Activated T-cell treated with anti-CD3 and anti-CD28 coated beads for 48 hours (primary cell): ENCODE measurements at regions not wholly inside any gene's neighbourhood (a gene's known extent, or its start where the extent isn't known, plus 50 kb on each side); places are given as distances from the start of the nearest gene placed in this dataset.

ENCODE experiments used
- DNase-seq: peaks from one replicate; pipeline ENCODE4 v3.0.0-alpha.2; 2020; ENCODE audit warnings: low read depth

DNA sequence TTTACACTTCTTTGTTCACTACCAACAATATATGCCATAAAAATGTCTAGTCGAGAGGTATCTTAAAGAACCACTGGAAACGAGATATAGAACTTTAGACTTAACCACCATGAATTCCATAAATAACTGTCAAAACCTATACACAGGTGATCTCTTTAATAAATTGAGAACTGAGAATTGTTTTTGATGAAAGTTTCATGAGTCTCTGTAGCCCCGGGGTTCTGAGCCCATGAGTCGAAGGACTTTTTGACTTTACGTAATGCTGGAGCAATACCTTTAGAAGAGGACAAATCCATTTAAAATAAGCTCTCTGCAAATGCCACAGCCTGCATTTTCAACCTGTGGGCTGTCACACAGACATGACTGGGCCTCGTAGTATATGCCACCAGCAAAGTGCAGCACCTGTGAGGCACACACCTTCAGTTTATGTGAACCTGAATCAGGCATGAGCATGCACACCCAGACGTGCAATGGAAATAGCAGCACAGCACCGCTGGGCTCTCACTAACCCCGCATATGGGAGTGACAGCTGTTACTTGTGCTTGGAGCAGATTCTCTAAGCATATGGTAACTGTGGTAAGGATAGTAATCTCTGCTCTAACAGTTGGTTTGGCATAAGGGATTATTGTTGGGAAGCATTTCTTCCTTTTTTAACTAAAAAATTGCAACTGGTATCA, 383.2 kb downstream of the SOCS6 start:
- DNase-seq: no peak

DNA sequence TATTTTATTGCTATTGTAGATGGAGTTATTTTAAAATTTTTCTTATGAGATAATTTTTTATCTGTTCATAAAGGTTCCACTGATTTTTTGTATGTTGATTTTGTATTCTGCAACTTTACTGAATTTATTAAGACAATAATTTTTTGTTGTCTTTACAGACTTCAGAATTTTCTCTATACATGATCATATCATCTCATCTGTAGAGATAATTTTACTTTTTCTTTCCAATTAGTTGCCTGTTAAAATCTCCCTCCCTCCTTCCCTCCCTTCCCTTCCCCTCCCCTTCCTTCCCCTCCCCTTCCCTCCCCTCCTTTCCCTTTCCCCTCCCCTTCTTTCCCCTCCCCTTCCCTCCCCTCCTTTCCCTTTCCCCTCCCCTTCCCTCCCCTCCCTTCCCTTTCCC, 378.1 kb downstream of the SOCS6 start:
- no peak for DNase-seq

DNA sequence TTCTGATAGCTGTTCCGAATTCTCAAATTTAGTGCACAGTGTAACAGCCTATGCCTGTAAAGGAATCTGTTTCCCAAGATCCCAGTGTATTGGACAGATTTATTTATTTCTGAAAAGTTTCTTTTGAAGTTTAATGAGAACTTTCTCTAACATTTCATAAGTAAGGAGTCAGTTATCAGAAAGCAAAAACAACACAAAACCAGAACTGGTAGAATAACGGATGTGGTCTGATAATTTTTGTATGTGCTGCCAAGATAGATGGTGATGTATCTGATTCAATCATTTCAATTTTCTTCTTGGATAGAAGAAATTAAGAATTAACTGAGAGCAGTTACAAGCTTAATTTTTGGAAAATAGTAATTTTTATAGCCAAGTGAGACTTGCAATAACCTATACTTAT, 374.3 kb downstream of the SOCS6 start:
- no peak for DNase-seq

DNA sequence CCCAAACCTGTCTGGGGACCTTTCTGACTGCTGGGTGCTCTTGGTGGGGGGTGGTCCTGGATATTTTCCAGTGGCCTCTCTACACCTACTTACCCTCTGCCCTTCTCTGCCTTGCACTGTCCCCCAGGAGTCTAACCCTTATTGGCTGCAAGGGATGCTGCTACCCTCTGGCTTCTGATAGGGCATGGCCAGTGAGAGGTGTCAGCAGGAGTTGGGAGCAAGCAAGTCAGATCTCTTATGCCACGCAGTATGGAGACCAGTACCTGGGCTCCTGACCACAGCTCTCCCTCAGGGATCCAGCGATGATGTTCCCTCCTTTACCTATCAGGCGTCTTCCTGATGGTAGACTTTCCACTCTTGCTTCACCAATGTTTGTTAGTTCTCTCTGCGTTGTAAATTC, 373.7 kb downstream of the SOCS6 start:
- DNase-seq: no peak

DNA sequence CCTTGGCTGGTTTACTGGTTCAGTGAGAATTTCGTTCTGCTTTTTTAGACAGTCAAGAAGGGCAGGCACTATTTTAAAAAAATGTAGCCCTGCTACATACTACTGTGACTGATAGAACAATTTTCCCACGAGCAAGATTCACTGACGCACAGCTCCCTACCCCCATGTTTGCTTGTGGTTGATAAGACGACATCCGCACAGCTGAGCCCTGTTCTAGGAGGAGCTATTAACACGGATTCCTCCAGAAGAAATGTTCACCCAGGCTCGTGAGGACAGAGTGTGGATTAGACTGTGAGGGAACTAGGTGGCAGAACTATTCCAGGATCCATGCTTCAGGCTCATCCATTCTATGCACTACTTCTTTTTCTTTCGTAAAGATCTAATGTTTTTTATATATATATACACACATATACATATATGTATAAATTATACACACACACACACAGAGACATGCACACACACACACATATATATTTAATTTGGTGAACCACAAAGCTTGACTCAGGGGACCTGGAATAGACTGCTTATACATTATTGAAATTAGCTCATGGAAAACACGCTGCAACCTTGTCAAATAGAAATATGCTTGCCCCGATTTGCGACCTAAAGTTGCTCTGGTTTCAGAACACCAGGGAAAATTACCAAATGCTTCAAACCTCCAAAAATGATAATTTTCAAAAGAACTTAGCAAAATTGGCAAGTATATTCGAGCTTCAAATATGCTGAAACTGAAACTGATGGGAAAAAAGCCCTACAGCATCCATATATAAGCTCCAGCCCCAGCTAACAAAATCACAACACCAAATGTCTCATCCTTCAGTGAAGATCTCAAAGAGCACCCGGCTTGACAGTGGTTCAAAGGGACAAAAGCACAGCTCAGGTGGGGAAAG, 370.4 kb downstream of the SOCS6 start:
- DNase-seq: no peak

DNA sequence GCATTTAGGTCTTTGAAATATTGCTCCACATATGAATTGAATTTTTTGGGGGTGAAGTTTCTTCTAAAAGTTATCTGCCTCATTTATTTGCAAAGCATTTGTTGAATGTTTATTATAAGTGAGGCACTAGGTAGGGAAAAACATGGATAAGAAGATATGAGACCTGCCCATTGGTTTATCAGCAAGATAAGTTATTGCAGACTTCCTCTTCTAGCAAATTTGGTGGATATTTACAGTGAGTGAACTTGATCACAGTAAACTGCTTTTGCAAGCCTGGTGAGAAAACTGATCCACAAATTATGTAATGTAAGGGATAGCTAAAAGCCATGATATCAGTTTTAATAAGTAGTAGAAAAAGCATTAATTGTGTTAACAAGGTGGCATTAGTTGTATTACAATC, 364.8 kb downstream of the SOCS6 start:
- no peak for DNase-seq

DNA sequence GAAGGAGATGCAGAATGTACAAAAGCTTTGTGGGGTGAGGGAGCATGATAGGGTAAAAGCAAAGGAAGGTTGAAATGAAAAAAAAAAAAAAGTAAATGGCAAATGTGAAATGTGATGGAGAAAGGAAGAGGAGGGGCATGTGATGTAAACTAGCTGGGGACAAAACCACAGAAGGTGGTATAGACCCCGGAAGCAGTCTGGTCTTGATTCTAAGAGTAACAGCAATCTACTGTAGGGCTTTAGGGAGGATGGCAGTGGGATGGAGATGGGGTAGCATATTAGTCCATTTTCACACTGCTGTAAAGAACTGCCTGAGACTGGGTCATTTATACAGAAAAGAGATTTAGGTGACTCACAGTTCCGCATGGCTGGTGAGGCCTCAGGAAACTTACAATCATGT, 362.0 kb downstream of the SOCS6 start:
- DNase-seq: no peak

DNA sequence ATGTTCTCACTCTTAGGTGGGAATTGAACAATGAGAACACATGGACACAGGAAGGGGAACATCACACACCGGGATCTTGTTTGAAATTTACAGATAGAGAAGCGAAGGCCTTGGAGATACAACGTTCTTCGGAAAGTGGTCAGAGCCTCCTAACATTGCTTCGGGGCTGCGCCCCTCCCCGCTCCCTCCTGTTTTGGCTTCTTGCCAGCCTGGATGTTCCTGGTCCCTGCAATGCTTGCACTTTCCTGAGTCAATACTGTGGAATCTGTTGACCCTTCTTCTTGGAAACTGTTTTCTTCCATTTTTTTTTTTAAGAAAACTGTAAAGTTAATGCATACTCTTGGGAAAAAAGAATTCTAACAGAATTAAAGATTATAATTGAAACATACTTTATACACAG, 360.8 kb downstream of the SOCS6 start:
- DNase-seq: no peak

DNA sequence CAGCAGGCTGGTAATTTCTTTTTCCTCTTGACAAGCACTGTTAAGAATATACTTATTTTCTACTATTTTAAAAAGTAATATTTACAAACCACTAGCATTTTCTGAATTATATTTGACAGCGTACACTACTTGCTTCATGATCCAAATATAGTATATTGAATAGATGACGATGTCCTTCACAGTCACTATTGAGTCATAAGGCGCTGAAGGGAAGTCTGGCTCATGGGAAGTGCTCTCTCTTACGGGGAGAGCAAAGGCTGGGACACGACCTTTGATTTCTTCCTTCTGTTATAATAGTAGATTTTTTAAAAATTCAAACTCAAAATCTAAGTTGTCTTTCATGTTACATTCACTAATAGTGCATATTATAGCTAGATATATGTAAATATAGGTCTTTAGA, 357.1 kb downstream of the SOCS6 start:
- no peak for DNase-seq

DNA sequence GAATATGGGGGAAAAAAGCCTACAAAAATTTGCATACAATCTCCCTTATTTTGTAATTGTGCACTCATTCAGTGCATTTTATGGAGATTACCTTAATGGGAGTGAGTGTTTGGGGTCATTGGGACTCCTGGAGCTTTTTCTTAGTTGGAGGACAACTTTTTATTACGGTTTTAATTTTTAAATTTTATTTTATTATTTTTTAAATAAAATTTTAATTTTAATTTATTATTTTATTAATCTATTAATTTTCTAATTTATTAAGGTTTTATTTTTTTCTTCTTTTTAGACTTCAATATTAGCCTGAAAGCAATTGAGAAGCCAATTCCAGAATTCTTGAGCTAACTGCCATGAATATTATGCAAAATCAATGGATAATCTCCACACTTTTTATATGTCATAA, 355.0 kb downstream of the SOCS6 start:
- no peak for DNase-seq

DNA sequence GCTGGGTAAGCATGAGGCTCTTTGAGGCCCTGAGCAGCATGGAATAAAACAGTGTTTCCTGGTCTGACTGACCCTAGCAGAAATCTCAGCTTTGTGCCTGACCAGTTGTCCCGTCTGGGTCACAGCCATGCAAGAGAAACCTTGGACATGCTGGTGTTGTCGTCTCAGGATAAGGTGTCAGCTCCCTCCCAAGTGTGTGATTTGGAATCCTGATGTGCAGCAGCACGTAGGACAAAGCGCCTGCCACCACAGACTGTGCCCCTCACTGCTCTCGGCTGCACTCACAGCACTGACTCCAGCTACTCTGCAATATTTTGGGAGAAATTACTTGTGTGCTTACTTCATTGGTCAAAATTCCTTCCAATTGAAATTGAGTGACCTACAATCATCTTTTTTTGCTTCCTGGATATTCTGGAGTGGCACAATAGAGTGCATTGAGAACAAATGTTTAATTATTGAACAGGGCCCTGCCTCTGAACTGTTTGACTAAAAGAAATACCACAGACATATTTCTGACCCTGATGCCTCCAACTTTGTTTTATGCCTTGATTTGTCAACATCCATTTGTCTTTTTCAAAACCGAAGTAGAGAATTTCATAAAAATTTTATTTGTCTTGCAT, 352.4 kb downstream of the SOCS6 start:
- DNase-seq: no peak

DNA sequence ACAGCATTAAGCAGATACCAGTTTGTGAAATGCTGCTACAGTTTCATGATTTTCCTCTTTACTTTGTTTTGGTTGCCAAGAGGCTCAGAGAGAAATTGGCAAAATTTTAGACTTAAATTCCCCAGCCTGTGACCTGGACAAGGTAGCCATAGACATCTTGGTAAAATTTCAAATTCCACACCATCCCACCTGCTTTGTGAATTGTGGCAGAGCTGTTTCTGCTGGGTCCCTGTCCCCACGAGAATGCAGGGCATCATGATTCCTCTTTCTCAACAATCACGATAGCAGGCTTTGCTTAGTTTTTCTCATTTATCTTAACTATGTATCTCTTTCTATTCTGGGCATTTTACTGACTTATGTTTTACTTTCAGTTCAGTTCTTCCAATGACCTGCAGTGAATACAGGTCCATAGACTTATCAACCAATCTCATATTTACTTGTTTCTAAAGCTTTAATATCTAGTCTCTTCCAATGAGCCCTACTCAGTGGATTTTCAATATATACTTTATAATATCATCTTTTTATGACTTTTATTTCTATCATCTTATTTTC, 351.6 kb downstream of the SOCS6 start:
- no peak for DNase-seq

DNA sequence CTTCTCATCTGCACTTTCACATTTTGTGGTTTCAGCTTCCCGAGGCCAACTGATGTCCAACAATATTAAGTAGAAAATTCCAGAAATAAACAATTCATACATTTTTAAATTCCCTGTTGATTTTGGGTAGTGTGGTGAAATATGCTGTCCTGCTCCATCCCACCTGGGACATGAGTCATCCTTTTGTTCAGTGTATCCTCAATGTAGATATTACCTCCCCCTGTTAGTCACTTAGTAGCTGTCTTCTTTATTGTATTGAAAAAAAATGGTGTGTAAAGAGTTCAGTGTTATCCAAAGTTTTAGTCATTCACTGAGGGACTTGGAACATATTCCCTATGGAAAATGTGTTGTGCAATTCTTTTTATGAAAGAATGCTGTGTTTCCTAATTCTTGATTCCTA, 348.1 kb downstream of the SOCS6 start:
- DNase-seq: no peak

DNA sequence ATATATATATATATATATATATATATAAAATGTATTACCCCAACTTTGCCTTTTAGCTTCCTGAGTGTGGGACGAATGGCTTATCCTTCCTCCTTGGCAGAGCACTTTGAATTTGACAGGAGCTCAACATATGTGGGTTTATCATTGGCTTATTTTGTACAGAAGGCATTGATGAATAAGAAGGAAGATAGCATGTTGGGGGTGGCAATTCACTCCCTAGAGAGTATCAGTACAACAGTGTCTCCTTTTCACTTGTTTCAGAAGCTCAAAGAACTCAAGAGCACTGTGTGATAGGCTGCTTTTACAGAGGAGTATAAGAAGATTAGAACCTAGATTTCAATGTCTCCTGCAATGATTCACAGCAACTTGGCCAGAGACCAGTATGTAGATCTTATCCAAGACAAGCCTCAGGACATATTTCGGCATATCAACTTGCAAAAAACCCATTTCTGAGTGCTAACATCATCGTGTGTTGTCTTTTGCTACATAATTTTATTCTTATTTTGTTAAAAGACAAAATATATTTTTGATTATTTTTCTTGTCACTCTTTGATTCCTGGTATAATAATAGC, 345.8 kb downstream of the SOCS6 start:
- no peak for DNase-seq

DNA sequence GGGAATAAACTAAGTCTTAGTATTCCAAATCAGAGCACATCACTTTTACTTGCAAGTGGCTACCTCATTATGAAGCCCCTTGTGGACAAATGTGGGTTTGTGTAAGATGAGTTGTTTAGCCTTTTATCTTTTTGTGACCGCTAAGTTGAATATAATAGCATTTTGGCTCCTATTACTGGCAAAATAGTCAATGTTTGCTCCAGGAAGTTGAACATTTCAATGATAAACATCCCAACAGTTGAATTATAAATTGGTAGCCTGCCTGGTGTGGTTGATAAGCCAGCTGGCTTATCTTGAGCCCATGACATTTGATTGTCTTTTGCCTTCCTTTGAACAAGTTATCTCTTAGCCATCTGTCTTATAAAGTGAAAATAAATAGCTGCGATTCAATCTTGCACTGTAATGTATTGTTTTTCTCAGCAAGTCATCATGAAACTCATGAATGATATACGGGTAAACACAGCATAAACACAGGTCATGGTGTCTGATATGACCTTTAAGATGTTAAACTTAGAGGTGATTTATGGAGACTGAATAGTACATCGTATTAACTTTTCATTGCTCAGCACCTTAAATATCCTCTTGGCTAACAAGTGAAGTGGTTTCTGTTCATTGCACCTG, 338.4 kb downstream of the SOCS6 start:
- DNase-seq: no peak

DNA sequence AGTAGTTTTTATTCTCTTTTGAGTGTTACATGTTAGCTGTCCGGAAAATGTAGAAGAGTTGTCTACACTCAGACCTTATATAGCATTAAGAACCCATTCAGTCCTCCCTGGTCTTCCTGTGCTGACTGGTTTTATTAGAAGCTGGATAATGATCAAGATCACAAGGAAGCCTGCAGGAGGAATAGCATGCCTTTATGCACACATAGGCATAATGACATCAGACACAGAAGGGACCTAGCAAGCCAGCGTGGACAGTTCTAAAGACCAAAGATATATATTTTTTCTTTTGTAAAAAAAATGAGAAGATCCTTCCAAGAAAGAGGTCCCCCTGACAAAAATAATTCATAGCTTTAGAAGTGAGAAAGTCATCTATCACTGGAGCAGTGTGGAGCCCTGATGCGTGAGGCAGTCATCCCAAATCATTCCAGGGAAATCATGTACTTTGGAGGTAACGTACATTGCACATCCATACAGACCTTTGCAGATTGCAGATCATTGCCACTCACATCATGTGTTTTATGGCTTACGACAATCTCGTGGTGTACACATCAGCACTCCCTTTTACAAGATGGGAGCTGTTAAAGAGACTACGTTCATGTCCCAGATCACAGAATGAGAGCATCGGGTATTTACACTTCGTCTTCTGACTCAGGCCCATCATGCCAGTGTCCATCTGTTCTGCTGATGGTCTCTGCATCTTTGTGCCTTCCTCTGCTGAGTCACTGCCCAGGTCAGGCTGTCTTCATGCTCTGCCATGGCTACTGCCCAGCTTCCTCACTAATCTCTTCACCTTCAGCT, 334.0 kb downstream of the SOCS6 start:
- no peak for DNase-seq

DNA sequence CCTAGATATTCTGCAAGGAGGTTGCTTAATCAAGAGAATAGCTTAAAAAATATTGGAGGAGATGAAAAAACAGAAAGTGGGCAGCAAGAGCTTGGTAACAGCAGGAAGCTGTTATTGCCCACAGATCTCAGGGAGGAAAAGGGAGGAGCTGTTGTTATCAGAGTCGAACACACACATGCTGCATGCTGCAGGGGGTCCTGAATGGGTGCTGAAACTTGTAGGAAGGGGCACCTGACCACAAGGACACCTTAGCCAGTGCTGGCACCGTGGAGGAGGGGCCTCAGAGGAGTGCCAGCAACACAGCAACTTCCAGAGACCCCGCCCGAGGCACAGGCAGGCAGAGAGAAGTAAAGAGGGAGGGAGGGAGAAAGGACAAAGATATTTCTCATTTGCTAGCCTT, 332.9 kb downstream of the SOCS6 start:
- DNase-seq: no peak

DNA sequence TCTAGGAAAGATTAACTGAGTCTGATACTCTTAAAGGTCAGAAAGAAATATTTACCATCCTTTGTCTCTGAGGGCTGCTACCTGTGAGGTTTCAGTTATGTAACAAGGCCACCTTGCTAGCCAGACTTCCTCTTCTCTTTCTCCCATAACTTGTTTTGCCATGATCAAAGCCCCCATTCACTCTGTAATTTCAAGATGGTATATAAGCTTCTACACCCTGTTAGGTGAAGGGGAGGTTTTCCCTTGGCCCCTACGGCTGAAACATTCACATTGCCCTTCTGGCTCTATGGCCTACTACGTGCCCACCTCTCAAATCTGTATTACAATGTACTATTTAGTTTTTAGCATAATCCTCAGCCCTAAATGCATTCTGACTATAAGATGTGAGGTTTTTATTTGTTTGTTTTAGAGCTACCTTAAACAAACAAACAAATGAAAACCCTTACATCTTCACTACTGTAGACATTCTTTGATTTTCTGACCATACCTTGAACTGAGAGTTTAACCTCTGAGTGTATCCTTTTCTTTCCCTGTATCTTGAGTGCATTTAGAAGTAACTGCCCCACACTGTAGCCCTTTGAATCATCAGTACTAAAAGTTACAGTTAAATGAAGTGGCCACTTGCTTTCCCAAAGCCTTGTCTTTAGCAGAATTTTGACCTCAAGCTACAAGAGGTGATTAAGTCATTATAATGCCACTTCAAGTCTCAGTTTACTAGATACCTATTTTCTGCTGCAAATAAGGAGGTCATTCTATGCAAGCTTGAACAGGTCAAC, 332.2 kb downstream of the SOCS6 start:
- no peak for DNase-seq

DNA sequence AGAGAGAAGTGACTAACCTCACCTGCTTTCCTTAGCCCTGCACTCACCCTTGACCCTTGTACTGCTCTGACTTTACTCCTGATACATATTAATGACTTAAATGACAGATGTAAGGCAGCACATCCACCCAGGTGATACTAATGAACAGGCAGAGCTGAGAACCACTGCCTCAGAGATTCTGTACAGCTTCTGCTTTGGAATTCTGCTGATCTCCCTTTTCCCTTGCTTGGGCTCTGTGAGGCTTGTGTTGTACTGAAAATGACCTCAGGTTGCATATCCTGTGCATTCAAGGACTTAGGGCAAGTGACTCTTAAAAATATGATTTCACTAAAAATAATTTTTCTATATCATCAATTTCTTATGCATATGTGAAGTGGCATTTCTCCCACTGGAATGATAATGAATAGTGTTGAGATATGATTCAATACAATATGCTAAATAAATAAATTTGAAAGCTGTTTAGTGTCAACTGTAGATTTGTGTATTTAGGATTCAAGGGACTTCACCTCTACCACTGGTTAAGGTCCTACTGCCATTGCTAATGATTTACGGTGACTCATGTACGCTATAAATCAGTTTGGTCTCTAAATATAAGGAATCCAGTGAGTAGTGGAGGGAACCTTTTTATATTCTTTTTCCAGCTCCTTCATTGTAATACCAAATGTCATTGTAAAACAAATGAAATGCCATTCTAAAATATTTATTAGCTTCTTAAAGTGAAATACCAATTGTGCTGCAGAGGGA, 328.3 kb downstream of the SOCS6 start:
- DNase-seq: no peak
